Tibial nerve (tissue), 4 donors: ENCODE measurements at regions not wholly inside any gene's neighbourhood (a gene's known extent, or its start where the extent isn't known, plus 50 kb on each side); places are given as distances from the start of the nearest gene placed in this dataset.

ENCODE experiments used
- DNase-seq, 2 donors: peaks; one replicate each; pipeline ENCODE4 v3.0.0-alpha.2; 2019; ENCODE audit warnings: low spot score in 2 of 2
- H3K27ac ChIP-seq, 4 donors: fragments of 200-600 bp; sonication (generic) in 3 of 4; one replicate each; pipeline ENCODE4 v1.5.1; 2017 to 2019; ENCODE audit warnings: mild to moderate bottlenecking in 1 of 4
- H3K27me3 ChIP-seq, 2 donors: fragments of 200-600 bp; sonication (generic) in 1 of 2; one replicate each; pipeline versions ENCODE4 v1.5.1 to v1.6.0; 2017 to 2019
- H3K36me3 ChIP-seq, 3 donors: fragments of 200-600 bp; sonication (generic); one replicate each; pipeline ENCODE4 v1.5.1; 2018 to 2019
- H3K4me1 ChIP-seq, 4 donors: fragments of 200-600 bp; sonication (generic) in 3 of 4; one replicate each; pipeline ENCODE4 v1.5.1; 2017 to 2019
- H3K4me3 ChIP-seq, 4 donors: fragments of 200-600 bp; sonication (generic) in 3 of 4; one replicate each; pipeline ENCODE4 v1.5.1; 2017 to 2019; ENCODE audit warnings: mild to moderate bottlenecking in 1 of 4, moderate library complexity in 1 of 4
- H3K9me3 ChIP-seq, 4 donors: fragments of 200-600 bp; sonication (generic) in 3 of 4; one replicate each; pipeline ENCODE4 v1.5.1; 2017 to 2019
- CTCF ChIP-seq, 5 experiments: fragments of 200-600 bp in 3 of 5; fragments of 450-650 bp in 2 of 5; sonication (generic) in 3 of 5; IDR thresholded peaks; one replicate each; pipeline ENCODE4 v1.5.1; 2016 to 2019; ENCODE audit warnings: antibody characterized with exemption in 5 of 5, mild to moderate bottlenecking in 3 of 5, moderate library complexity in 2 of 5
- EP300 ChIP-seq, 2 donors: sonication (generic); formaldehyde crosslinking; IDR thresholded peaks; one replicate each; pipeline ENCODE4 v1.6.1; 2017; ENCODE audit warnings: antibody characterized with exemption in 2 of 2, mild to moderate bottlenecking in 1 of 2
- POLR2A ChIP-seq, 2 donors: fragments of 450-650 bp; IDR thresholded peaks; one replicate each; pipeline ENCODE4 v1.6.1; 2017; ENCODE audit warnings: antibody characterized with exemption in 2 of 2, mild to moderate bottlenecking in 2 of 2, moderate library complexity in 2 of 2
- WGBS, 2 donors: methylation state at CpG; one replicate each; pipeline ENCODE4 v1.1.5; 2018; 5-methylcytosine and 5-hydroxymethylcytosine counted together

GRCh38 chr14:104373855-104374717 is 205.5 kb upstream of the C14orf180 start:
- no peak for DNase-seq
- Histone ChIP-seq H3K27ac (no peak overlapping the region), H3K4me3 (no peak overlapping the region), H3K36me3 (no peaks in the 10 kb centered on the region), H3K9me3 (peaks cover 0 to 11% (median 0%) of the 10 kb centered on the region in 4 donors), H3K4me1 (no peaks in the 10 kb centered on the region), H3K27me3 (no peaks in the 10 kb centered on the region)
- TF ChIP-seq CTCF (IDR thresholded peaks at IDR 0.05) (no peak), EP300 (IDR thresholded peaks at IDR 0.05) (no peak), POLR2A (IDR thresholded peaks at IDR 0.05) (no peak)
- 70 to 74% methylated on average over 27 to 33 of the region's 33 CpGs for WGBS, 2 donors

GRCh38 chr14:104374718-104375080 is 204.9 kb upstream of the C14orf180 start:
- Histone ChIP-seq H3K36me3 (no peaks in the 10 kb centered on the region), H3K4me3 (no peak overlapping the region), H3K9me3 (peaks cover 0 to 15% (median 0%) of the 10 kb centered on the region in 4 donors), H3K4me1 (no peaks in the 10 kb centered on the region), H3K27ac (no peak overlapping the region), H3K27me3 (no peaks in the 10 kb centered on the region)
- DNase-seq = no peak
- WGBS, 2 donors = 78 to 87% methylated on average over 3 of the region's 3 CpGs
- TF ChIP-seq CTCF (IDR thresholded peaks at IDR 0.05) (no peak), EP300 (IDR thresholded peaks at IDR 0.05) (no peak), POLR2A (IDR thresholded peaks at IDR 0.05) (no peak)

GRCh38 chr14:104375551-104376201 is 203.9 kb upstream of the C14orf180 start:
- no peak overlapping the region for H3K4me3 ChIP-seq
- TF ChIP-seq POLR2A (IDR thresholded peaks at IDR 0.05) (no peak), EP300 (IDR thresholded peaks at IDR 0.05) (no peak), CTCF (IDR thresholded peaks at IDR 0.05) (no peak)
- no peaks in the 10 kb centered on the region for H3K27me3 ChIP-seq
- no peak for DNase-seq
- no peaks in the 10 kb centered on the region for H3K36me3 ChIP-seq
- H3K4me1 ChIP-seq = no peaks in the 10 kb centered on the region
- H3K27ac ChIP-seq = no peak overlapping the region
- WGBS, 2 donors = 85 to 87% methylated on average over 21 of the region's 21 CpGs
- H3K9me3 ChIP-seq = peaks cover 0 to 24% (median 0%) of the 10 kb centered on the region in 4 donors

GRCh38 chr14:104376202-104377140 is 203.1 kb upstream of the C14orf180 start:
- Histone ChIP-seq H3K9me3 (peaks cover 0 to 28% (median 0%) of the 10 kb centered on the region in 4 donors), H3K36me3 (no peaks in the 10 kb centered on the region), H3K4me3 (no peak overlapping the region), H3K27me3 (no peaks in the 10 kb centered on the region), H3K4me1 (no peaks in the 10 kb centered on the region), H3K27ac (no peak overlapping the region)
- TF ChIP-seq CTCF (IDR thresholded peaks at IDR 0.05) (no peak), EP300 (IDR thresholded peaks at IDR 0.05) (no peak), POLR2A (IDR thresholded peaks at IDR 0.05) (no peak)
- DNase-seq = no peak
- 70 to 74% methylated on average over 31 of the region's 31 CpGs for WGBS, 2 donors
